HG02852 (cell line): ENCODE measurements at regions not wholly inside any gene's neighbourhood (a gene's known extent, or its start where the extent isn't known, plus 50 kb on each side); places are given as distances from the start of the nearest gene placed in this dataset.
A peak's percentile ranks its signal among the peaks of the same experiment; 100 is the strongest.

Experiments
- ATAC-seq: cut with Tn5 transposase; IDR thresholded peaks from one replicate; pipeline ENCODE4 v1.9.1; 2021; ENCODE audit warnings: mild to moderate bottlenecking, moderate library complexity; ENCODE audit not compliant: unreplicated experiment

GRCh38 chr13:75231235-75231634, 250.7 kb downstream of the TBC1D4 start:
- ATAC-seq = no peak

GRCh38 chr13:75226733-75227435, 255.1 kb downstream of the TBC1D4 start:
- ATAC-seq = no peak

- ATAC-seq = no peak
These were observed 255.9 kb downstream of the TBC1D4 start for GRCh38 chr13:75226092-75226491.

- ATAC-seq = no peak
These were observed 256.5 kb downstream of the TBC1D4 start for GRCh38 chr13:75225288-75226032.

- ATAC-seq = no peak
These were observed 257.8 kb downstream of the TBC1D4 start for GRCh38 chr13:75224053-75224742.

GRCh38 chr13:75222031-75222430, 259.9 kb downstream of the TBC1D4 start:
- no peak for ATAC-seq

GRCh38 chr13:75220861-75221260, 261.1 kb downstream of the TBC1D4 start:
- no peak for ATAC-seq

GRCh38 chr13:75220238-75220542, 261.8 kb downstream of the TBC1D4 start:
- no peak for ATAC-seq

- ATAC-seq = peak; percentile 98
These were observed 262.3 kb downstream of the TBC1D4 start for GRCh38 chr13:75219479-75220237.

GRCh38 chr13:75217949-75218348, 264.0 kb downstream of the TBC1D4 start:
- no peak for ATAC-seq

- ATAC-seq = no peak
These were observed 265.9 kb downstream of the TBC1D4 start for GRCh38 chr13:75216038-75216437.

- no peak for ATAC-seq
These were observed 267.1 kb downstream of the TBC1D4 start for GRCh38 chr13:75214846-75215245.

GRCh38 chr13:75202981-75203380, 279.0 kb downstream of the TBC1D4 start:
- no peak for ATAC-seq

GRCh38 chr13:75197803-75198202, 284.2 kb downstream of the TBC1D4 start:
- no peak for ATAC-seq

GRCh38 chr13:75196147-75196837, 285.7 kb downstream of the TBC1D4 start:
- ATAC-seq = no peak

GRCh38 chr13:75195495-75196146, 286.3 kb downstream of the TBC1D4 start:
- ATAC-seq = no peak

- ATAC-seq = no peak
These were observed 287.1 kb downstream of the TBC1D4 start for GRCh38 chr13:75194717-75195462.

GRCh38 chr13:75186379-75186778, 295.6 kb downstream of the TBC1D4 start:
- no peak for ATAC-seq

GRCh38 chr13:75181906-75182305, 300.1 kb downstream of the TBC1D4 start:
- no peak for ATAC-seq
